GM23338 (cell line): ENCODE measurements at regions not wholly inside any gene's neighbourhood (a gene's known extent, or its start where the extent isn't known, plus 50 kb on each side); places are given as distances from the start of the nearest gene placed in this dataset.

Experiments
- CREB1 ChIP-seq: fragments of 250-450 bp; sonication (Bioruptor Pico); IDR thresholded peaks from 2 replicates; pipeline ENCODE4 v1.5.0; 2020; ENCODE audit warnings: low read depth, mild to moderate bottlenecking, moderate library complexity
- EZH2 ChIP-seq: fragments of 200-600 bp; sonication (generic); IDR thresholded peaks from one replicate; pipeline ENCODE4 v1.8.0; 2017; ENCODE audit warnings: antibody characterized with exemption, mild to moderate bottlenecking, low read depth; ENCODE audit not compliant: unreplicated experiment
- EZH2phosphoT487 ChIP-seq: fragments of 200-600 bp; sonication (generic); IDR thresholded peaks from one replicate; pipeline ENCODE4 v1.8.1; 2018; ENCODE audit warnings: antibody characterized with exemption; ENCODE audit not compliant: unreplicated experiment
- JUNB ChIP-seq: IDR thresholded peaks from one replicate; pipeline ENCODE4 v1.6.1; 2016; ENCODE audit warnings: antibody characterized with exemption; ENCODE audit not compliant: unreplicated experiment
- NANOG ChIP-seq: IDR thresholded peaks from 2 replicates; pipeline ENCODE4 v1.6.1; 2016; ENCODE audit warnings: antibody characterized with exemption, borderline replicate concordance
- POLR2AphosphoS5 ChIP-seq: IDR thresholded peaks from 2 replicates; pipeline ENCODE4 v1.6.1; 2016; ENCODE audit warnings: antibody characterized with exemption, low read depth
- STAT1 ChIP-seq: IDR thresholded peaks from one replicate; pipeline ENCODE4 v1.6.1; 2016; ENCODE audit warnings: antibody characterized with exemption; ENCODE audit not compliant: unreplicated experiment
- ZNF114 ChIP-seq: fragments of 250-450 bp; sonication (Bioruptor Pico); IDR thresholded peaks from 2 replicates; pipeline ENCODE4 v1.5.0; 2020; ENCODE audit warnings: mild to moderate bottlenecking, moderate library complexity
- ZNF331 ChIP-seq: fragments of 250-450 bp; sonication (Bioruptor Pico); IDR thresholded peaks from 2 replicates; pipeline ENCODE4 v1.5.0; 2020; ENCODE audit warnings: low read depth, mild to moderate bottlenecking, moderate library complexity
- TF ChIP-seq, protein P1 (sequence below), 2 experiments: fragments of 200-600 bp in 1 of 2; sonication (generic) in 1 of 2; conservative IDR thresholded peaks; 2 replicates each; pipeline versions ENCODE4 v1.5.1 to v1.6.1; 2016 to 2017; ENCODE audit warnings: antibody characterized with exemption in 2 of 2, low read depth in 2 of 2, mild to moderate bottlenecking in 2 of 2, moderate library complexity in 1 of 2
- TF ChIP-seq, protein P2 (sequence below): IDR thresholded peaks from one replicate; pipeline ENCODE4 v1.6.1; 2018; ENCODE audit warnings: antibody characterized with exemption; ENCODE audit not compliant: unreplicated experiment
- TF ChIP-seq, protein P3 (sequence below): IDR thresholded peaks from 2 replicates; pipeline ENCODE4 v1.6.1; 2016; ENCODE audit warnings: antibody characterized with exemption
- TF ChIP-seq, protein P4 (sequence below): fragments of 250-450 bp; sonication (Bioruptor Pico); IDR thresholded peaks from 2 replicates; pipeline ENCODE4 v1.5.0; 2020; ENCODE audit warnings: mild to moderate bottlenecking, moderate library complexity

DNA sequence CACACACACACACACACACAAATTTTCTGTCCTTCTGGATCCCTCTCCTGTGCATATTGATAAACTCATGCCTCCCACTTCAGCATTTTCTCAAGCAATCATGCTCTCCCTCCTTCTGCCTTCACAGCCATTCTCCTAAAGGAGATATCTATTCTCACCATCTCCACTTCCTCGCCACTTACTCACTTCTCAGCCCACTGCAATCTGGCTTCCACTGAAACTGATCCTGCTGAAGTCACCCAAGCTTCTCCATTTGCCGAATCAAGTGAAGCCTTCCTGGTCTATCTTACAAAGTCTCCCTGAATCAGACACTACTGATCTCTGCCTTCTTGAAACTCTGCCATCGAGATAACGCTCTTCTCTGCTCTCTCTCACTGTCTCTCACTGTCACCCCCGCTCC, 54.0 kb upstream of the GNAO1 start:
- TF ChIP-seq, protein P1, sequence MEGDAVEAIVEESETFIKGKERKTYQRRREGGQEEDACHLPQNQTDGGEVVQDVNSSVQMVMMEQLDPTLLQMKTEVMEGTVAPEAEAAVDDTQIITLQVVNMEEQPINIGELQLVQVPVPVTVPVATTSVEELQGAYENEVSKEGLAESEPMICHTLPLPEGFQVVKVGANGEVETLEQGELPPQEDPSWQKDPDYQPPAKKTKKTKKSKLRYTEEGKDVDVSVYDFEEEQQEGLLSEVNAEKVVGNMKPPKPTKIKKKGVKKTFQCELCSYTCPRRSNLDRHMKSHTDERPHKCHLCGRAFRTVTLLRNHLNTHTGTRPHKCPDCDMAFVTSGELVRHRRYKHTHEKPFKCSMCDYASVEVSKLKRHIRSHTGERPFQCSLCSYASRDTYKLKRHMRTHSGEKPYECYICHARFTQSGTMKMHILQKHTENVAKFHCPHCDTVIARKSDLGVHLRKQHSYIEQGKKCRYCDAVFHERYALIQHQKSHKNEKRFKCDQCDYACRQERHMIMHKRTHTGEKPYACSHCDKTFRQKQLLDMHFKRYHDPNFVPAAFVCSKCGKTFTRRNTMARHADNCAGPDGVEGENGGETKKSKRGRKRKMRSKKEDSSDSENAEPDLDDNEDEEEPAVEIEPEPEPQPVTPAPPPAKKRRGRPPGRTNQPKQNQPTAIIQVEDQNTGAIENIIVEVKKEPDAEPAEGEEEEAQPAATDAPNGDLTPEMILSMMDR (conservative IDR thresholded peaks at IDR 0.05; ENCODE audit: low read depth in 2 of 2), result no peak
- no peak for TF ChIP-seq POLR2AphosphoS5
- TF ChIP-seq, protein P2, sequence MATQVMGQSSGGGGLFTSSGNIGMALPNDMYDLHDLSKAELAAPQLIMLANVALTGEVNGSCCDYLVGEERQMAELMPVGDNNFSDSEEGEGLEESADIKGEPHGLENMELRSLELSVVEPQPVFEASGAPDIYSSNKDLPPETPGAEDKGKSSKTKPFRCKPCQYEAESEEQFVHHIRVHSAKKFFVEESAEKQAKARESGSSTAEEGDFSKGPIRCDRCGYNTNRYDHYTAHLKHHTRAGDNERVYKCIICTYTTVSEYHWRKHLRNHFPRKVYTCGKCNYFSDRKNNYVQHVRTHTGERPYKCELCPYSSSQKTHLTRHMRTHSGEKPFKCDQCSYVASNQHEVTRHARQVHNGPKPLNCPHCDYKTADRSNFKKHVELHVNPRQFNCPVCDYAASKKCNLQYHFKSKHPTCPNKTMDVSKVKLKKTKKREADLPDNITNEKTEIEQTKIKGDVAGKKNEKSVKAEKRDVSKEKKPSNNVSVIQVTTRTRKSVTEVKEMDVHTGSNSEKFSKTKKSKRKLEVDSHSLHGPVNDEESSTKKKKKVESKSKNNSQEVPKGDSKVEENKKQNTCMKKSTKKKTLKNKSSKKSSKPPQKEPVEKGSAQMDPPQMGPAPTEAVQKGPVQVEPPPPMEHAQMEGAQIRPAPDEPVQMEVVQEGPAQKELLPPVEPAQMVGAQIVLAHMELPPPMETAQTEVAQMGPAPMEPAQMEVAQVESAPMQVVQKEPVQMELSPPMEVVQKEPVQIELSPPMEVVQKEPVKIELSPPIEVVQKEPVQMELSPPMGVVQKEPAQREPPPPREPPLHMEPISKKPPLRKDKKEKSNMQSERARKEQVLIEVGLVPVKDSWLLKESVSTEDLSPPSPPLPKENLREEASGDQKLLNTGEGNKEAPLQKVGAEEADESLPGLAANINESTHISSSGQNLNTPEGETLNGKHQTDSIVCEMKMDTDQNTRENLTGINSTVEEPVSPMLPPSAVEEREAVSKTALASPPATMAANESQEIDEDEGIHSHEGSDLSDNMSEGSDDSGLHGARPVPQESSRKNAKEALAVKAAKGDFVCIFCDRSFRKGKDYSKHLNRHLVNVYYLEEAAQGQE, result no peak
- TF ChIP-seq EZH2, result no peak
- no peak for TF ChIP-seq EZH2phosphoT487
- TF ChIP-seq ZNF114 (CRISPR knock-in tag), result no peak
- TF ChIP-seq, protein P3, sequence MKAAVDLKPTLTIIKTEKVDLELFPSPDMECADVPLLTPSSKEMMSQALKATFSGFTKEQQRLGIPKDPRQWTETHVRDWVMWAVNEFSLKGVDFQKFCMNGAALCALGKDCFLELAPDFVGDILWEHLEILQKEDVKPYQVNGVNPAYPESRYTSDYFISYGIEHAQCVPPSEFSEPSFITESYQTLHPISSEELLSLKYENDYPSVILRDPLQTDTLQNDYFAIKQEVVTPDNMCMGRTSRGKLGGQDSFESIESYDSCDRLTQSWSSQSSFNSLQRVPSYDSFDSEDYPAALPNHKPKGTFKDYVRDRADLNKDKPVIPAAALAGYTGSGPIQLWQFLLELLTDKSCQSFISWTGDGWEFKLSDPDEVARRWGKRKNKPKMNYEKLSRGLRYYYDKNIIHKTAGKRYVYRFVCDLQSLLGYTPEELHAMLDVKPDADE, result no peak
- TF ChIP-seq STAT1, result no peak
- no peak for TF ChIP-seq JUNB
- no peak for TF ChIP-seq NANOG
- no peak for TF ChIP-seq CREB1 (CRISPR knock-in tag)
- no peak for TF ChIP-seq ZNF331 (CRISPR knock-in tag)
- TF ChIP-seq, protein P4, sequence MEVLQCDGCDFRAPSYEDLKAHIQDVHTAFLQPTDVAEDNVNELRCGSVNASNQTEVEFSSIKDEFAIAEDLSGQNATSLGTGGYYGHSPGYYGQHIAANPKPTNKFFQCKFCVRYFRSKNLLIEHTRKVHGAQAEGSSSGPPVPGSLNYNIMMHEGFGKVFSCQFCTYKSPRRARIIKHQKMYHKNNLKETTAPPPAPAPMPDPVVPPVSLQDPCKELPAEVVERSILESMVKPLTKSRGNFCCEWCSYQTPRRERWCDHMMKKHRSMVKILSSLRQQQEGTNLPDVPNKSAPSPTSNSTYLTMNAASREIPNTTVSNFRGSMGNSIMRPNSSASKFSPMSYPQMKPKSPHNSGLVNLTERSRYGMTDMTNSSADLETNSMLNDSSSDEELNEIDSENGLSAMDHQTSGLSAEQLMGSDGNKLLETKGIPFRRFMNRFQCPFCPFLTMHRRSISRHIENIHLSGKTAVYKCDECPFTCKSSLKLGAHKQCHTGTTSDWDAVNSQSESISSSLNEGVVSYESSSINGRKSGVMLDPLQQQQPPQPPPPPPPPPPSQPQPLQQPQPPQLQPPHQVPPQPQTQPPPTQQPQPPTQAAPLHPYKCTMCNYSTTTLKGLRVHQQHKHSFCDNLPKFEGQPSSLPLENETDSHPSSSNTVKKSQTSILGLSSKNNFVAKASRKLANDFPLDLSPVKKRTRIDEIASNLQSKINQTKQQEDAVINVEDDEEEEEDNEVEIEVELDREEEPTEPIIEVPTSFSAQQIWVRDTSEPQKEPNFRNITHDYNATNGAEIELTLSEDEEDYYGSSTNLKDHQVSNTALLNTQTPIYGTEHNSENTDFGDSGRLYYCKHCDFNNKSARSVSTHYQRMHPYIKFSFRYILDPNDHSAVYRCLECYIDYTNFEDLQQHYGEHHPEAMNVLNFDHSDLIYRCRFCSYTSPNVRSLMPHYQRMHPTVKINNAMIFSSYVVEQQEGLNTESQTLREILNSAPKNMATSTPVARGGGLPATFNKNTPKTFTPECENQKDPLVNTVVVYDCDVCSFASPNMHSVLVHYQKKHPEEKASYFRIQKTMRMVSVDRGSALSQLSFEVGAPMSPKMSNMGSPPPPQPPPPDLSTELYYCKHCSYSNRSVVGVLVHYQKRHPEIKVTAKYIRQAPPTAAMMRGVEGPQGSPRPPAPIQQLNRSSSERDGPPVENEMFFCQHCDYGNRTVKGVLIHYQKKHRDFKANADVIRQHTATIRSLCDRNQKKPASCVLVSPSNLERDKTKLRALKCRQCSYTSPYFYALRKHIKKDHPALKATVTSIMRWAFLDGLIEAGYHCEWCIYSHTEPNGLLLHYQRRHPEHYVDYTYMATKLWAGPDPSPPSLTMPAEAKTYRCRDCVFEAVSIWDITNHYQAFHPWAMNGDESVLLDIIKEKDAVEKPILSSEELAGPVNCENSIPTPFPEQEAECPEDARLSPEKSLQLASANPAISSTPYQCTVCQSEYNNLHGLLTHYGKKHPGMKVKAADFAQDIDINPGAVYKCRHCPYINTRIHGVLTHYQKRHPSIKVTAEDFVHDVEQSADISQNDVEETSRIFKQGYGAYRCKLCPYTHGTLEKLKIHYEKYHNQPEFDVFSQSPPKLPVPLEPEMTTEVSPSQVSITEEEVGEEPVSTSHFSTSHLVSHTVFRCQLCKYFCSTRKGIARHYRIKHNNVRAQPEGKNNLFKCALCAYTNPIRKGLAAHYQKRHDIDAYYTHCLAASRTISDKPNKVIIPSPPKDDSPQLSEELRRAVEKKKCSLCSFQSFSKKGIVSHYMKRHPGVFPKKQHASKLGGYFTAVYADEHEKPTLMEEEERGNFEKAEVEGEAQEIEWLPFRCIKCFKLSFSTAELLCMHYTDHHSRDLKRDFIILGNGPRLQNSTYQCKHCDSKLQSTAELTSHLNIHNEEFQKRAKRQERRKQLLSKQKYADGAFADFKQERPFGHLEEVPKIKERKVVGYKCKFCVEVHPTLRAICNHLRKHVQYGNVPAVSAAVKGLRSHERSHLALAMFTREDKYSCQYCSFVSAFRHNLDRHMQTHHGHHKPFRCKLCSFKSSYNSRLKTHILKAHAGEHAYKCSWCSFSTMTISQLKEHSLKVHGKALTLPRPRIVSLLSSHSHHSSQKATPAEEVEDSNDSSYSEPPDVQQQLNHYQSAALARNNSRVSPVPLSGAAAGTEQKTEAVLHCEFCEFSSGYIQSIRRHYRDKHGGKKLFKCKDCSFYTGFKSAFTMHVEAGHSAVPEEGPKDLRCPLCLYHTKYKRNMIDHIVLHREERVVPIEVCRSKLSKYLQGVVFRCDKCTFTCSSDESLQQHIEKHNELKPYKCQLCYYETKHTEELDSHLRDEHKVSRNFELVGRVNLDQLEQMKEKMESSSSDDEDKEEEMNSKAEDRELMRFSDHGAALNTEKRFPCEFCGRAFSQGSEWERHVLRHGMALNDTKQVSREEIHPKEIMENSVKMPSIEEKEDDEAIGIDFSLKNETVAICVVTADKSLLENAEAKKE (CRISPR knock-in tag), result no peak
